Nephron (organoid): ENCODE measurements at regions not wholly inside any gene's neighbourhood (a gene's known extent, or its start where the extent isn't known, plus 50 kb on each side); places are given as distances from the start of the nearest gene placed in this dataset.

Source experiments
- H3K27ac Mint-ChIP-seq, 3 experiments: 2 replicates each; pipeline ENCODE4 v1.8.0; 2020; ENCODE audit warnings: mixed read lengths in 3 of 3, mild to moderate bottlenecking in 2 of 3, moderate library complexity in 1 of 3
- H3K27me3 Mint-ChIP-seq: 2 replicates; pipeline ENCODE4 v1.8.0; 2021; ENCODE audit warnings: low read depth, mild to moderate bottlenecking, moderate library complexity, mixed read lengths
- H3K36me3 Mint-ChIP-seq: 2 replicates; pipeline ENCODE4 v1.8.0; 2020; ENCODE audit warnings: low read depth, mixed read lengths
- H3K4me1 Mint-ChIP-seq: 2 replicates; pipeline ENCODE4 v1.8.0; 2020; ENCODE audit warnings: mixed read lengths
- H3K4me3 Mint-ChIP-seq, 3 experiments: 2 replicates each; pipeline ENCODE4 v1.8.0; 2020; ENCODE audit warnings: mild to moderate bottlenecking in 3 of 3, mixed read lengths in 3 of 3, moderate library complexity in 2 of 3
- H3K9me3 Mint-ChIP-seq: 2 replicates; pipeline ENCODE4 v1.8.0; 2020; ENCODE audit warnings: mixed read lengths
- TF ChIP-seq, protein P1 (sequence below), 3 experiments: fragments of 200-600 bp; sonication (generic); IDR thresholded peaks; one replicate each; pipeline ENCODE4 v1.5.0; 2021; ENCODE audit warnings: antibody characterized with exemption in 3 of 3; ENCODE audit not compliant: unreplicated experiment in 3 of 3

DNA sequence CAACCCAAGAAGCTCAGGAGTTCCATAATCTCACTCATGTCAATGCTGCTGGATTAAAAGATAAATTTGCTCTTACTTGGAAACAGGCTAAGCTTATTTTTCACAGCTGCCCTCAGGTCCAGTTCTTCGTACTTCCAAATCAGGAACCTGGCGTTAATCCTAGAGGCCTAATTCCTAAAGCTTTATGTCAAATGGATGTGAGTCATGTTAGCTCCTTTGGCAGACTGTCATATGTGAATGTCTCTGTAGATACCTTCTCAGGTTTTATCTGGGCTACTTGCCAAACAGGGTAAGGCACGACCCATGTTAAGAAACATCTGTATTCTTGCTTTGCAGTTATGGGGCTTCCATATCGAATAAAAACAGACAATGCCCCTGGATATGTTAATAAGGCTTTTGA, 504.6 kb downstream of the ALG10 start:
- TF ChIP-seq, protein P1, sequence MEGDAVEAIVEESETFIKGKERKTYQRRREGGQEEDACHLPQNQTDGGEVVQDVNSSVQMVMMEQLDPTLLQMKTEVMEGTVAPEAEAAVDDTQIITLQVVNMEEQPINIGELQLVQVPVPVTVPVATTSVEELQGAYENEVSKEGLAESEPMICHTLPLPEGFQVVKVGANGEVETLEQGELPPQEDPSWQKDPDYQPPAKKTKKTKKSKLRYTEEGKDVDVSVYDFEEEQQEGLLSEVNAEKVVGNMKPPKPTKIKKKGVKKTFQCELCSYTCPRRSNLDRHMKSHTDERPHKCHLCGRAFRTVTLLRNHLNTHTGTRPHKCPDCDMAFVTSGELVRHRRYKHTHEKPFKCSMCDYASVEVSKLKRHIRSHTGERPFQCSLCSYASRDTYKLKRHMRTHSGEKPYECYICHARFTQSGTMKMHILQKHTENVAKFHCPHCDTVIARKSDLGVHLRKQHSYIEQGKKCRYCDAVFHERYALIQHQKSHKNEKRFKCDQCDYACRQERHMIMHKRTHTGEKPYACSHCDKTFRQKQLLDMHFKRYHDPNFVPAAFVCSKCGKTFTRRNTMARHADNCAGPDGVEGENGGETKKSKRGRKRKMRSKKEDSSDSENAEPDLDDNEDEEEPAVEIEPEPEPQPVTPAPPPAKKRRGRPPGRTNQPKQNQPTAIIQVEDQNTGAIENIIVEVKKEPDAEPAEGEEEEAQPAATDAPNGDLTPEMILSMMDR (IDR thresholded peaks at IDR 0.05; ENCODE audit: unreplicated experiment in 3 of 3): no peak
- Mint-ChIP-seq H3K36me3 (no peaks in the 10 kb centered on the region), H3K27ac (no peak overlapping the region), H3K4me3 (no peak overlapping the region), H3K4me1 (no peaks in the 10 kb centered on the region), H3K9me3 (peaks cover 52% of the 10 kb centered on the region), H3K27me3 (no peaks in the 10 kb centered on the region)

DNA sequence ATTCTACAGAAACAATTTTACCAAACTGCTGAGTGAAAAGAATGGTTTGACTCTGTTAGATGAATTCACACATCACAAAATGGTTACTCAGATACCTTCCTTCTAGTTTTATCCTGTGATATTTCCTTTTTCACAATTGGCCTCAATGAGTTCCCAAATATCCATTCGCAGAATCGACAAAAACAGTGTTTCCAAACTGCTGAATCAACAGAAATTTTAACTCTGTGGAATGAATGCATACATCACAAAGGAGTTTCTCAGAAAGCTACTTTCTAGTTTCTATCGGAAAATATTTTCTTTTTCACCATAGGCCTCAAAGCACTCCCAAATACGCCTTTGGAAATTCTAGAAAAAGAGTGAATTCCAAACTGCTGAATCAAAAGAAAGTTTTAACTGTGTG, 525.0 kb downstream of the ALG10 start:
- TF ChIP-seq, protein P1 (IDR thresholded peaks at IDR 0.05; ENCODE audit: unreplicated experiment in 3 of 3): no peak
- H3K27ac Mint-ChIP-seq: no peak overlapping the region
- no peaks in the 10 kb centered on the region for H3K27me3 Mint-ChIP-seq
- H3K4me3 Mint-ChIP-seq: no peak overlapping the region
- peaks cover 37% of the 10 kb centered on the region for H3K9me3 Mint-ChIP-seq
- no peaks in the 10 kb centered on the region for H3K36me3 Mint-ChIP-seq
- no peaks in the 10 kb centered on the region for H3K4me1 Mint-ChIP-seq

DNA sequence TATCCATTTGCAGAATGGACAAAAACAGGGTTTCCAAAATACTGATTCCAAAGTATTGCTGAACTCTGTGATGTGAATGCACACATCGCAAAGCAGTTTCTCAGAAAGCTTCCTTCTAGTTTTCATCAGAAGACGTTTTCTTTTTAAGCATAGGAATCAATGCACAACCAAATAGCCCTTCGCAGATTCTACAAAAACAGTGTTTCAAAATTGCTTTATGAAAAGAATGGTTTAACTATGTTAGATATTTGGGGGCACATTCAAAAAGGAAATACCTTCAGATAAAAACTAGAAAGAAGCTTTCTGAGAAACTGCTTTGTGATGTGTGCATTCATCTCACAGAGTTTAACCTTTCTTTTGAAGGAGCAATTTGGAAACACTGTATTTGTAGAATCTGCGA, 569.7 kb downstream of the ALG10 start:
- no peaks in the 10 kb centered on the region for H3K4me1 Mint-ChIP-seq
- H3K36me3 Mint-ChIP-seq: peaks cover 3% of the 10 kb centered on the region
- peaks cover 70% of the 10 kb centered on the region for H3K9me3 Mint-ChIP-seq
- TF ChIP-seq, protein P1 (IDR thresholded peaks at IDR 0.05; ENCODE audit: unreplicated experiment in 3 of 3): no peak
- no peak overlapping the region for H3K4me3 Mint-ChIP-seq
- H3K27me3 Mint-ChIP-seq: no peaks in the 10 kb centered on the region
- H3K27ac Mint-ChIP-seq: no peak overlapping the region

GRCh38 chr12:34595749-34596733, 573.7 kb downstream of the ALG10 start:
- Mint-ChIP-seq H3K4me1 (no peaks in the 10 kb centered on the region), H3K9me3 (peaks cover 66% of the 10 kb centered on the region), H3K27ac (no peak overlapping the region), H3K36me3 (peaks cover 6% of the 10 kb centered on the region), H3K4me3 (no peak overlapping the region), H3K27me3 (no peaks in the 10 kb centered on the region)
- TF ChIP-seq, protein P1 (IDR thresholded peaks at IDR 0.05; ENCODE audit: unreplicated experiment in 3 of 3): no peak

GRCh38 chr12:34597548-34598351, 575.5 kb downstream of the ALG10 start:
- no peaks in the 10 kb centered on the region for H3K27me3 Mint-ChIP-seq
- peaks cover 6% of the 10 kb centered on the region for H3K36me3 Mint-ChIP-seq
- H3K9me3 Mint-ChIP-seq: peaks cover 64% of the 10 kb centered on the region
- no peaks in the 10 kb centered on the region for H3K4me1 Mint-ChIP-seq
- TF ChIP-seq, protein P1 (IDR thresholded peaks at IDR 0.05; ENCODE audit: unreplicated experiment in 3 of 3): no peak
- H3K4me3 Mint-ChIP-seq: no peak overlapping the region
- no peak overlapping the region for H3K27ac Mint-ChIP-seq
